GM18511 (cell line): ENCODE measurements at regions not wholly inside any gene's neighbourhood (a gene's known extent, or its start where the extent isn't known, plus 50 kb on each side); places are given as distances from the start of the nearest gene placed in this dataset.
A peak's percentile ranks its signal among the peaks of the same experiment; 100 is the strongest.

Experiments used
- ATAC-seq: cut with Tn5 transposase; IDR thresholded peaks from one replicate; pipeline ENCODE4 v1.9.1; 2021; ENCODE audit warnings: mild to moderate bottlenecking, moderate library complexity; ENCODE audit not compliant: unreplicated experiment

- peak; percentile 79 for ATAC-seq
Observed at GRCh38 chr9:107759009-107759822, 269.6 kb upstream of the KLF4 start.

DNA sequence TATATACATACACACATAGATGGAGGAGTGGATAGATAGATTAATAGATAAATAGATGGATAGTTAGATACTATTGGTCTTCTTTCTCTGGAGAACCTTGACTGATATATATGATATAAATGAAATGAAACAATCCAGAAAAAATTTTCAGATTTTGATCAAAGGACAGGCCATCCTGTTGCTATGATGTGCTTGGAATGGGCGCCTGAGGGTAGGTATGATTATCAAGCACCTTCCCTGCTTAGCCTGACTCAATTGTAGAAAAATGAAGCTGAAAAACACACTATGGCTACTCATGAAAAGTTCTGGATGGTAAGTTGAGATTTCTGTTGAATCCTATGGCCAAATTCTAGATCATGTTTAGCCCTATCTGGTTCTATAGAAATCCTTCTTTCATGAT, 266.5 kb upstream of the KLF4 start:
- no peak for ATAC-seq

DNA sequence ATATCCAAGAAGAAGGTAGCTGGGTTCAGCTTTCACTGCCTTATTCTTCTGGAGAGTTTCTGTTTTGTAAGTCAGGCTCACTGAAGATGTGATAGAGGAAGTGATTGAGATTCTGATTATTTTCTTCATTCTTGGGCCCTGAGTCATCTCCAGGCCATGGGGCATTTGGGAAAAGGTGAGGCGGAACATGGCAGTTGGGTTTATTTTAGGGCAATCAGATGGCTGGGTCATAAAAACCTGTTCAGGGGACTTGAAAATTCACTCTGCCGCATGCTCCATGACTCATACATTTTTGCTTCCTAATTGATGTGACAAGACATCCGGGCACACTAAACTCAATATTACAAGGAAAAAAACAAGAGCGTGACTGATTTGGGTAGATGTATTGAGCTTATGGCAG, 265.7 kb upstream of the KLF4 start:
- ATAC-seq, result no peak

DNA sequence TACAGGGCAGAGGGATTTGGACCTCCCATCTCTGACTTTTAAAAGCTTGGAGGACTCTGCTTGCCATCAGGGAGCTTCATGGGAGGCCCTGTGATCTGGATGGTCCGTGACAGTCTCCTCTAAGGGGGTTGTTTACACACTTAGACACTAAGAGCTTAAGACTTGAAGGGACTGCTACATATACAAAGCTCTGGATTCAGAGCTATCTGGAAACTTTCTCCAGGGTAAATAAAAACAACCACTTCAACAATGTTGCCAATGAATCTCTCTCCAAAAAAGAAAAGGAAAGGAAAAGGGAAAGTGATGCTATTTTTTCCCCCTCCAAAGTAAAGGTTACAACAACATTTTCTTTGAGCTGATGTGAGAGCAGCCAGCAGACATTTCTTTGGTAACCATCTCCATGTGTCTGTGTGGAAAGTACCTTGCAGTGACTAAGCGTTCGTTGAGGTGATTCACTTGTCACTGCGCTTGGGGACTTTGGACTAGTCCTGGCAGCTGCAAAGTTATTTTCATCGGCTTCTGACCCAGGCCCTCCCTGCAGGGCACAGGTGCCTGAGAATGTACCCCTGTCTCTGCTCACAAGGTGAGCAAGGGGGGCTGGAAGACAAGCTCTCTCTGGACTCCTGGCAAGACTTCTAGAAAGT, 262.1 kb upstream of the KLF4 start:
- peak; percentile 90 for ATAC-seq

DNA sequence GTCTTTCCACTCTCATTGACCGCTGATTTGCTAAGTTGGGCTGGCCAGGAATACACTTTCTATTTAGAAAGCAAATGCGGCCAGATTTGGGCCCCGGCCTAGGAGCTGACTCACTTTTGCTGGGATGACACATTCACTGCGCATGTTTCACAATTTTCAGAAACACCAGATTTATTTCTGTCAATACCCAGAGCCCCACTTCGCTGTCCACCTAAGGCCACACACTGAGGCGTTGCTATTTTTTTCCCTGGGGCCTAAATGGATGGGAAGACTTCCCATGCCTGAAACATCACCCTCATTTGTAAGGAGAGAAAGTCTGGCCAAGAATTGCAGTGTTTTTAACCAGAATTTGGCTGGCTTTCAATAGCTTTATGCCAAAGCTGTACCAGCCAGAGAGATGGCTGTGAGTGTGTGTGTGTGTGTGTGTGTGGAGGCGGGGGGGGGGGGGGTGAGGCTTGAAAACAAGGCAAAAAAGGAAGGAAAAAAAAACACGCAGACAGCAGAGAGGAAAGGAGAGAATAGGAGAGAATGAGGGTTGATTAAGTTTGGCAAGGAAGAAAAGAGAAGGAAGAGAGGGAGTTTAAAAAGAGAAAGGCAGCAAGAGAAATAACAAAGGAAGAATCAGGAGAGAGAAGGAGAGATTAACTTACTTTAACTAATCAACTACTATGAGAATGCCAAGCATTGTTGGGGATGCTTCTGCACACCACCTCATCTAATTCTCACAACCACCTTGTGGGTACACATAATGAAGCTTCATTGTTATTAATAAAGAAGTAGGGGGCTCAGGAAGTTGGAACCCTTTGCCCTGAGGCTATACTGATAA, 261.4 kb upstream of the KLF4 start:
- ATAC-seq, result no peak

- no peak for ATAC-seq
Observed at GRCh38 chr9:107749787-107750444, 260.3 kb upstream of the KLF4 start.

DNA sequence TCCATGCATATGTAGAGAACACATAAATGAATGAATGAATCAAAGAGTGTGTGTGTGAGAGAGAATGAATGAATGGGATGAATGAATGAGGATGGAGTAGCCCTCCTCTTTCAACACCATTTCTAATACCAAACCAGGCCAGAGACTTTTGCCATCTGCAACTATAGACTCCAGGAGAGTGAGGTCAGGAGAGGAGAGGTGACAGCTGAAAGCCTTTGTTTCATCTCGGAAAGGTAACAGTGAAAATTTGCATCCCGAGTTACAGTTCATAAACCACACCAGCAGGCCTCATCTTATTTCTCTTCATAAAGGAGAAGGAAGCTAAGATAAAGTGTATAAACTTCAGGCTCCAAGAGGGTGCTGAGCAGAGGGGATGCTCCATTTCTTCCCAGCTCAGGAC, 255.3 kb upstream of the KLF4 start:
- peak; percentile 54 for ATAC-seq

GRCh38 chr9:107742531-107743309, 253.2 kb upstream of the KLF4 start:
- no peak for ATAC-seq

- no peak for ATAC-seq
Observed at GRCh38 chr9:107740088-107740980, 250.8 kb upstream of the KLF4 start.

DNA sequence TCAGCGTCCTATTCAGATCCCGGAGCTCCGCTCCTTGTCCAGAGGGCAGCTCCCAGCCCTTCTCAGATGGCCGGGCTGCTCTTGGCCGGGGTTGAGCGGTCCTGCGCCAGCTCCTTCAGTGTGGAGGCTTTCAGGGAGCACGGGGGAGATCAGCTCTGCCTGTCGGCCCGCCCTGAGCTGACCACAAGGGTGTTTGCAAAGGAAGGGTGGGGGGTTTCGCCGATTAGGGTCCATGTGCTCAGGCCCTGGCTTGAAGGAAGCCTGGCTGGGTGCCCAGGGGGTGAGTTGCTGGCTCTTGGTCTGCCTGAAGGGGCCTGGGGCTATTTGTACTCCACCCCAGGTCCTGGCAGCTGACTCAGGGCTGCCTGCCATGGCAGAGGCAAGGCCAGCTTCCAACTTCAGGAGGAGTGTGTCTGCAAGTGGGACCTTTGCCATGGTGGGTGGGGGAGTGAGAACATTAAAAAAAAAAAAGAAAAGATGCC, 250.1 kb upstream of the KLF4 start:
- ATAC-seq, result no peak

DNA sequence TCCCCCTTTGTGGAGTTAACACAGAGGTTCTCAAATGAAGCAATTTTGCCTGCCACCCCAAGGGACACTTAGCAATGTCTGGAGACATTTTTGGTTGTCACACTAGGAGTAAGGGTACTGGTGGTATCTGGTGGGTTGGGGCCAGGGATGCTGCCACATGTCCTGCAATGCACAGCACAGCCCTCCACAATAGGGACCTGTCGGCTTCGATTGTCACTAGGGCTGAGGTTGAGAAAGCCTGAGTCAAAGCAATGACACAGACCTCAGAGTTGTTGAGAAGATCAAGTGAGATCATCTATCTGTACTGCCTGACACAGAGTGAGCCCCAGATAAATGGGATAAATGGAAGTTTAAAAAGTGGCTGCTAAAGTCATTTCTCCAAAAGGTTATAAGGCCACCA, 249.2 kb upstream of the KLF4 start:
- no peak for ATAC-seq

DNA sequence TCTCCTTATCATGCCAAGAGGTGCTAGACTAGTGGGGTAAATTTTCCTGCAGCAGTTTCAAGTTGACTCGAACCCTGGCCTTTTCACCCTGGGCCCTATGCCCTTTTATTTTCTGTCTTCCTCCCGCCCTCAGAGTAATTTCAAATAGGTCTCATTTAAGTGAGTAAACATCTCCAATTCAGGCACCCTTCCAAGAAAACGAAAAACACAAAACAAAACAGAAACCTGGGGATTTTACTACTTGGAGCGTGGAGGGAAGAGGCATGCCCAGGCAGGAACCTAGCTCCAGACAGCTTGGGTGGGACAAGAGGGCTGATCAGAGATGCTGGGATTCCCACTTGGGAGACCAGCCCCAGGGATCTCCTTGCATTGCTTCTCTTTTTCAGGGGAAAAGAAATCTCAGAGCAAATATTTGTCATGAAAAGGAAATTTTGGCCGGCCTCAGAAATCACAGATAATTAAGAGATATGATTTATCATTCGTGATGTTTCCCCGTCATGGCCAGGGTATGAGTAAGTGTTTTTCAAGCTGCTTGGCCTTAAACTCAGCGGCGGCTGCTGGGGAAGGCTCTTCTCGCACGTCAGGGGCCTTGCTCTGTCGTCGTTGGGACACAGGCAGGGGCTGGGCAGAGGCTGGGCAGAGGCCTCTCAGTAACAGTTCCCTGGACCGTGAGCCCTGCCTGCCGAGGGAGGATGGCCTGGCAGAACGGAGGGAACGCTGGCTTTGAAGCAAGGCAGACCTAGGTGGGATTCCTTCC, 248.6 kb upstream of the KLF4 start:
- ATAC-seq, result no peak

GRCh38 chr9:107737610-107737986, 248.0 kb upstream of the KLF4 start:
- no peak for ATAC-seq

DNA sequence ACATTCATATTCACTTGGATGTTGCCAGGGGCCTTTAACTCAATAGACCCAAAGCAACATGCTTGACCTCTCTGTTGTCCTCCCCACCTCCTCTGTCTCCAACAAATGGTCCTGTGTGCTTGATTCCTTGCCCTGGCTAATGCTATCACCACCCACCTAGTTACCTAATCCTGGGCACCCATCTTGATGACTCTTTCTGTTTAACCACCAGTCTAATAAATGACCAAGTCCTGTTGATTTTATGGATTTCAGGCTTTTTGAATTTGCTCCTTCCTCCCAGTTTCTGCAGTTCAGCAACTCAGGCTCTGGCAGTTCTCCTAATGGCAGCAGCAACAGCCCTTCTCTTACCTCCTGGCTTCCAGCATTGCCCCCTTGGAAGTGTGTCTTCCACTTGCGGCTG, 246.3 kb upstream of the KLF4 start:
- ATAC-seq, result no peak

DNA sequence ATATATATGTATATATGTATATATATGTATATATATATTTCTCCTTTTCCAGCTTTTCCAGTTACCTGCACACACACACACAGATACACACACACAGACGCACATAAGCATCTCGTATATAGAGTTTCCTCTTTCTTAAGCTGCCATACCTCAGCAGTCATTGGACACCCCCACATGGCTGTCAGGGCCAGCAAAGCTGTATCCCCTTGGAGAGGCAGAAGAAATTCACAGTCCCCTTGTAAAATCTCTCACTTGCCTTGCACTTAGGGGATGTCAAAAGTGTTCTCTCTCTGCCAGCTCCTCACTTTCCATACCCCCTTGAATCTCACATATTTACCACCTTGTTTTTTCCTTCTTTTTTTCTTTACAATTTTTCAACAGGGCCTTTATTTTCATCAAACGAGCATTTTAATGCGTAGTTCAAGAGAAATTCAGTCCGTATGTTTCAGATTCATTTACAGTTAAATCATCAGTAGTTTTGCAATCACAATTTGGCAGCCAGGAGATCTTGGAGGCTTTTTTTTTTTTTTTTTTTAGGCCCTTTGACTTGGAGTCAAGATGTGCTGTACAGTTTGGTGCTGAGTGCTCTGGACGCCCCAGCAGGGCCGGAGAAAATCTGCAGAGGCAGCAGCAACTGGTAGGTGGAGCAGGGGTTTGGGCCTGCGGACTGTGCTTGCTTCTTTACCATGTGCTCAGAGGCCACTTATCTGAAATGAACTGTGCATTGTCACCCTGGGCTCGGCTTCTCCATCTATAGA, 244.9 kb upstream of the KLF4 start:
- no peak for ATAC-seq

DNA sequence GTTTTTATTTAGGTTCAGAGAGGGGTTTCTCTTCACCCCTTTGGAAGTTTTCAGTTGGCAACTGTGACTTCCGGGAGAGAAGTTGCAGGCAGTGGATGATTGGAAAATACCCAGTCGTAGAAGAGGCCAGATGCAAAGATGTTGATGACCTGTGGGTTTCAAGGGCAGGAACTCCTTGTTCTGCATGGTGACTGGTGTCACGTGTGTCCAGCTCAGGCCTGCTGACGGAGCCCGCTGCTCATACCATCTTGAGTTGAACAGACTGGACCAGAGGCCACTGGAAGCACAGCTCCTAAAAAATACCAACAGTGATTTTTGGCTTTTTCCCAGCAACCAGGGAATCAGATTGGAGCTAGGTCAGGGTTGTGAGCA, 243.9 kb upstream of the KLF4 start:
- no peak for ATAC-seq

DNA sequence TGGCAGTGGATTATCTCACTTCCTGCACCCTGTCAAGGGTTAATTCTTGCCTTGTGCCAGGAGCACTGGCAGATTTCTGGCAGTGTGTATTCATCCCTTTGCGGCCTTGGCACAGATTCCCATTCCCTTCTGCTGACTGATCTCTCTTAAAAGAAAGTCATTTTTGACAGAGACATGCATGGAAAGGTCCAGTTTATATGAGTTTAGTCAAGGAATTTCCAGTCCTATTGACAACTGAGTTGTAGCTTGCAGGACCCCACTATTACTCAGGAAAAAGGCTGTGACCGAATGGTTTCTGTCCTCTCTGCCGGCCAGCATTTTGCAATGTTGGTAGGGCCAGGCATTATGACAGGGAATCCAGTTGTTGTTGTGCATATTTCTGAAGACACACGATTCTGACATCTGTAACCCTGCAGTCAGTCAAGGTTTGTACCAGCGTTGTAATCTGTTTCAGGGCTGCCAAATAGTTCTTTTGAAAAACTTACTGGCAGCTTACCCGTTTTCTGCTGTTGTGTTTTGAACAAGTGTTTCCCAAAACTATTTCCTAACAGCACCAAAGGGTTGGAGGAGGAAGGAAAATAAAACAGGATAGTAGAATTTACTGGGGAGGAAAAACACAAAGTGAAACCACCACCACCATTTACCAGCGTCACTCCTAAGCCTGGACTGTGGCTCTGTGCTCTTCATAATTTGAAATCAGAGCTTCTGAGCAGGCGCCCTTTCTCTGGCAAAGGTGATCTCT, 243.4 kb upstream of the KLF4 start:
- no peak for ATAC-seq
